Fibroblast of skin of right biceps (primary cell): ENCODE measurements at regions not wholly inside any gene's neighbourhood (a gene's known extent, or its start where the extent isn't known, plus 50 kb on each side); places are given as distances from the start of the nearest gene placed in this dataset.
A peak's percentile ranks its signal among the peaks of the same experiment; 100 is the strongest.

ENCODE experiments used
- DNase-seq: peaks from one replicate; pipeline ENCODE4 v3.0.0-alpha.2; 2013

DNA sequence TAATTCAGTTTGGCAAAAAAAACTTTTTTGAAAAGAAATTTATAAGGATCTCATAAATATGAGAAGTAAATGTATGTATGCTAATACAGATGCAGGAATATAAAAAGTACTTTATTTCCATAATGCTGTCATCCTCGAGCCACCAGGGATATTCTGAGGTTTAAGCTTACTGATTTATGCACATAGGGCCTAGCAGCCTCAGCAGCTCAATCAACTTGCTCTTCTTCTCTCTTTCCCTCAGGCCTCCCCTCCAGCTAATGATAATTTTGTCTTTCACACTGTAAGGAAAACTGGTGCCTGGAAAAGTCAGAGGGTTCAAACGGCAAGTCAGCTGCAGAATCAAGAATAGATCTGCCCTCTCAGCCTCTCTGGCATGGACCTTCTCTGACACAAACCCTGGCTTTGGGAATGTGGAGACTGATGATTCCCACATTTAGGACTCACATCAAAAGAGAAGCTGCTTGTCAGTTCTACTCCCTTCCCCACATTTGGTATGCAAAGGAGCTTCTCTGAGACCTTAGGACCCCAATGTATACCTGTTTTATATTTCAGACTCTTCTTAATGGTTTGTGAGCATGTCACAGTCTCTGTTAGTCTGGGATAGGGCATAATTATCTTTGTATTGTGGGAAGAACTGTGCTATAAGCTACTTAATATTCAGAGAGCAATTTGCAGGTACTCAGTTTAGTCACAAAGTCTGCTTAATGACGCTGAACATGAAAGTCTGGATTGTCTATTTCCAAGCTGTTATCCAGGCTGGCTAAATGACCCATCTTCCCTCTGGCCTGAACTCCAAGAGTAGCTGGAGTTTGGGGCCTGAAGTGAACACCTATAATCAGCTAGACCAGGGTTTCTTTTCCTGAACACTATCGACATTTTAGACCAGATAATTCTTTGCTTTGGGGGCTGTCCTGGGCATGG is 52.1 kb upstream of the DIPK1A start:
- DNase-seq = no peak

DNA sequence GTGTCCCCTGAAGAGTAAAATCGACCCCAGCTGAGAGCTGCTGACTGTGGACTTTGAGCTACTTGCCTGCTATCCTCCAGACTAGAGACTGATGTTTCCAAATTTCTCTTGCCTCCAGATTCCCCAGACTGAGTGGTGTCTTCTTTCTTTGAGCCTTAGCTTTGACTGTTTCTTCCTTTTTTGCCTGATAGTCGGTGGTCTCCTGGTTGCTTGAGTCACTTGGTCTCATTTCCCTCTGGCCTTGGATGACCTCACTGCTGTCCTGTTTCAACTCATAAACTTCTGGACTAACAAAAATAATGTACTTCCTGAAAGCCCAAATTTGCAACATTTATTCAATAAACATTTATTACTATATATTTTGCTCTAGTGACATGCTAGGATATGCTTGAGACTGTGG is 52.9 kb upstream of the DIPK1A start:
- DNase-seq = no peak

DNA sequence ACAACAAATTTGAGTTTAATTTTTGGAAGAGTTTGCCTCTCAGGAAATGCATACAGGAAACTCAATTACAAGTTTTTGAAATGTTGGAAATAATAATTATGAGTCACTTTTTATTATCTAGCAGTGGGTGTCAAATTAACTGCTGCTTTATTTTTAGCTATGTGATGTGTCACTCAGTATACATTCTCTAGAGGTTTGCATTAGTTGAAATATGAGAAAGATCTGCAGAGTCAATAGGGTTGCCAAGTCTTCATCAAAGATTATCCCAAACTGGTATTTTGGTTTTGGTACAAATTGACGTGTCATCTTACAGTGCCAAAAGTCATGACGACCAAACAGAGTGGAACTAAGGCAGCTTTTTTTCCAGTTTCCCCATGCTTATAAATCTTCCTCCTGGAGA is 54.3 kb upstream of the DIPK1A start:
- peak; percentile 83 for DNase-seq

DNA sequence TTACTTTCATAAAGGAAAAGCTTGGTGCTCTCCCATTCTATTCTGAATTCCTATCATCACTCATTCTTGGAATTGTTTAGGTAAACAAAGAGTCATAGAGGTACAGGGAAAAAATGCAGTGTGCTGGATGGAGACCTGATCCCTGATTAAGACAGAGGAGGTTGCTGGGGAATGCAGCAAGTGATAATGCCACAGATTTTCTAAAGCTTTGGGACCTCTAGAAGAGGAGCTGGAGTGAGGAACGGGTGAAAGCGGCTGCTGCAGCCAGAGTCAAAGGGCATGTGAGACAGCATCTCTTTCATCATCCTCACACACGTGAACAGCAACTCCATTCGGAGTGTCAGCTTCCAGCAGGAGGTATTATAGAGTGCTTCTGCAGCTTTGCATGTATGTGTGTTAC is 54.9 kb upstream of the DIPK1A start:
- DNase-seq = peak; percentile 22

DNA sequence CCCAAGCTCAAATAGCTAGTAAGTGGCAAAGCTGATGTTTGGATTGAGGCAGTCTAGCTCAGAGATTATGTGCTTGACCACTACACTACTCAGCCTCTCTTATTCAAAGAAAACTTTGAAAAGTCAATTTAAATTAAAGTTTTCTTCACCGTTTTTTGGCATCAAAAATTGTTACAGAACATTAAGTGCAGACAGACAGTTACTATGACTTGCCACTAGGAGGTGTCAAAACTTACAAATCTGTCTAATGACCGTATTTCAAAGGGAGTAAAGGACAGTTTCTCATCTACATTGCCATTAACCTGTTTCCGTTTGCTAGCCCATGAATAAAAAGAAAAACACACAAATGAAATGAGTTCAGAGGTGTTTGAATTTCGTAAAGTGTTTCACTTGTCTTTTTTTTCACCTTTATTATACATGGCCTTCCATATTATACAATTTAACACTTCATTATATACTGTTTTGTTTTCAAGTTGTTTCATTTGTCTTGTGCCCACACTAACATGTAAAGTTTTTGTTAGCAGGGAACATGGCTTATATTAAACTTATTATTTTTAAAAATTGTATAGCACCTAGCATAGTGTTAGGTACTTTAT is 57.4 kb upstream of the MTF2 start:
- DNase-seq = peak; percentile 46

DNA sequence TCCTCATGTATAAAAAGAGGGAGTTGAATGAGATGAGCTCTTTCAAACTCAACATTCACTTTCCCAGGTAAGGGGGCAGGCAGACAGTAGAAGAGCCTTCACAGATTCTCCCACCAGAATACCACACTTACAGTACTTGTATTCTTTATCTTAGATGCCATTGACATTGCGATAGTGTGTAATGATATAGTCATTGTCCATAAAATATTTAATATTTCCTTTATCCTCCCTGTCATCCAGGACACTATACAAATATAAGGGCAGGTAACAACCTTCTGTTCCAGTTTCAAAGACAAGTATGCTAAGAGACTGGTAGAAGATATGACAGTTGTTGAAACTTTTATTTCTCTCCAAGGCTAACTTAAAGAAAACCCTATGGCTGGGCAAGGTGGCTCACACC is 56.5 kb upstream of the MTF2 start:
- DNase-seq = no peak

DNA sequence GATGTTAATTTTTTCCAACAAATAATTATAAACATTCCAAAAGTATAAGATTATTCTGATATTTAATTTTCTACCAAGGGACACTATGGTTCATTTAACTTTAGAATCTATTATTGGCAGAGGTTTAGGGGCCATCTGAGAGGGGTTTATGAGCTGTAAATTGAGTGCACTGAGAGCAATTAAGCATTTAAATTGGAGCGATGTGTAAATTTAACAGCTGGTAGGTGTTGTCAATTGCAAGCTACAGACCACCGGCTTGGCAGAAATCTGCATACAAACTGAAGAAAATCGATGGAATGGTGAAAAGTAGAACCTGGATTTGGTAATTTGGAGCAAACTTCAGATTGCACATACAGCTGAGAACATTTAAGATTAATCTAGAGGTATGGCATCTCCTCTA is 55.8 kb upstream of the MTF2 start:
- no peak for DNase-seq

DNA sequence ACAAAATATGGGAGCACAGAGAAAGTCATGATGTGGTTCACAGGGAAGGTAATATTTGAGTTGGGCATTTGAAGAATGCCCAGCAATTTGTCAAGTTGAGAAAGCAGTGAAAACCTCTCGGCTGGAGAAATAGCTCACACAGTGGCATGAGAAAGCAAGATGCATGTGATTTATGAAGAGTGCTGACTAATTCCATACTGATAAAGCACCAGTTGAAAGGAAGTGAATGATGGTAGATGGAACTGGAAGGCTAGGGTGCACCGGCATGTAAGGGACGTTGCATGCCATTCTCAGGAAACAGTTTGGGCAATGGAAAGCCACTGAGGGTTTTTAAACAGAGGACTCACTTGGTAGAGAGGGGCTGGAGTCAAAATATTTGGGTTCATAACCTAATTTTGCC is 53.5 kb upstream of the MTF2 start:
- DNase-seq = no peak

DNA sequence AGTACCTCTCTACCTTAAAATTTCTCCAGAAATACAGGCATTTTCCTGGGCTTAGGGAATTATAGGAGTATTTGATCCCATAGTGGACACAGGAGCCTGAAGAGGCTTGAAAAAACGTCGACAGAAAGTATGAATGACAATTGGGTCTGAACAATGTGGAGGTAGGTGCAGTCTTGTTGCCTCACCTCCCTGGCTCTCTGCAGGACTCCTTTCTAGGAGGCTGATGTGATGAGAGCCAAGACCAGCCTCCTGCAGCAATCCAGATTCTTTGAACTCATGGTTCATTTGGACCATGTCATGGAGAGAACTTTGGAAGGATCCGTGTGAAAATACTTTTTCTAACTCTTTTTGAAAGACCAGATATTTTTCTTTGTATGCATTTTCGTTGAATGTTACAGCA is 50.5 kb upstream of the MTF2 start:
- DNase-seq = no peak
